HG03139 (cell line): ENCODE measurements at regions not wholly inside any gene's neighbourhood (a gene's known extent, or its start where the extent isn't known, plus 50 kb on each side); places are given as distances from the start of the nearest gene placed in this dataset.
"Not testable (repeated sequence)": the region's sequence is repeated elsewhere in the genome, so short reads cannot be mapped to it uniquely, and the experiment has no call there.

ENCODE experiments used
- ATAC-seq: cut with Tn5 transposase; IDR thresholded peaks from one replicate; pipeline ENCODE4 v1.9.1; 2021; ENCODE audit not compliant: unreplicated experiment

DNA sequence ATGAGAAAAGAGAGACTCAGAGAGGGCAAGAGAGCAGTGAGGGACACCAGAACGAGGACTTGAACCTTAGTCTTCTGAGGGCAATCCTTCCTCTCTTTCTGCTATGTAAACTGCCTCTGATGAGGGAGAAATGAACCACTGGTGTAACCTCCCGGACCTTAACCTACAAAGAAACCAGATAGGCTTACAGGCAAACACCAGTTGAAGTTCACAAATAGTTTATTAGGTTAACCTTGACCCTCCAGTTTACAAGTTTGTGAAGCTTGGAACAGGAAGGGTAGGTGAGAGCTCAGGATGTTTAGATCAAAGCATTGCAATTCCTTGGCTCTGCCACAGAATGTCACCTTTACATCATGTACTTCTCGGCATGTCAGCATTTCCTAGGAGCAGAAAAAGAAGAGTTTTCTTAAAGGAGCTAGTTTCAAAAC is 486.4 kb upstream of the SPRED2 start:
- no peak for ATAC-seq

DNA sequence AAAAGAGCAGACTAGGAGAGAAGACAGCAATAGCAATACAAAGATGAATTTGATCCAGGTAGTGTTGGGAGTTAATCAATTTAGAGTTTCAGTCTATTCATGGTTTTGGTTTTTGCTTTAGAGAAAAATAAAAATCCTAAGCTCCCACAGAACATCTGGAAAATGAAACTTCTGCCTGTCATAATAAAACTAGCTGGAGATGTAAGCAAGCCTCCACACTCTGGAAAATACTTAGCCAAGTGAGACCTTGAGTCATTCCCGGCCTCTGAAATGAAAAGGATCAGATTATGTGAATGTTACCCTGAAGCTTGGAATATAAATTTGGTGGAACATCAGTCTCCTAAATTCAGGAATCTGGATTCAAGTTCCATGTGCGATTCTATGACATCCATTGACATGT is 485.6 kb upstream of the SPRED2 start:
- no peak for ATAC-seq

DNA sequence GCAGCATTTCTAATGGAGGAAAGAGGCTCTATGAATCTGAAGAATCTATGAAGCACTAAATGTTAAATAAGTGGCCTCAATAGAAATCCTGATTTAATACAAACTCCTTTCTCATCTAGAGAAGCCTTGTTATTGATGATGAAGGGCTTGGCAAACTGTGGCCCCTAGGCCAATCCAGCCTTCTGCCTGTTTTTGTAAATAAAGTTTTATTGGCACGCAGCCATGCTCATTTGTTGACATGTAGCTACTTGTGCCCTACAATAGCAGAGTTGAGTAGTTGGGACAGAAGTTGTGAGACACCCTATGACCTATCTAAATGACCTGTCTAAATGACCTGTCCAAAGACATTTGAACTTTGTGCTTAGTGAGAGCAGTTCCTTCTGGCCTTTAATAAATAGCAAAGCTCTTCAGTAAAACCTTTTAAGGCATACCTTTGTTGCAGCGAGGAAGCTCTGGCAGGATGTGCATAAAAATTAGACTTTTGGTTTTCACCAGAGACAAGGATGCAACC is 484.4 kb upstream of the SPRED2 start:
- ATAC-seq, result no peak

DNA sequence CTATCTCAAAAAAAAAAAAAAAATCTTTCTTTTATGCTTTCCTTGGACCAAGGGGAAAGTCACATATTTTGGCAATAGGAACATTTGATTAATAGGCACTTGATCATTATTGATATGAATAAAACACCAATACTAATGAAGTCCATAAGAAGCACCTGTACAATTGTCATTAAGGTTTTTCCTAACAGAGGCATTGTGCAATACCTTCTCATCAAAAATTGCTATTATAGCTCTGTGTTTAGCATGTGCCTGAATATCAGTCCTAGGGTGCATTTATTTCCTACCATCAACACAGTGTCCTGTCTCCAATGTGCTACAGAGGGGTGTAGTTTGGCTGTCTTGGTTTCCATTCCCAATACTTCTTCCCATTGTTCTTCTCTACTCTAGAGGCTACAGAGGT is 483.8 kb upstream of the SPRED2 start:
- no peak for ATAC-seq

DNA sequence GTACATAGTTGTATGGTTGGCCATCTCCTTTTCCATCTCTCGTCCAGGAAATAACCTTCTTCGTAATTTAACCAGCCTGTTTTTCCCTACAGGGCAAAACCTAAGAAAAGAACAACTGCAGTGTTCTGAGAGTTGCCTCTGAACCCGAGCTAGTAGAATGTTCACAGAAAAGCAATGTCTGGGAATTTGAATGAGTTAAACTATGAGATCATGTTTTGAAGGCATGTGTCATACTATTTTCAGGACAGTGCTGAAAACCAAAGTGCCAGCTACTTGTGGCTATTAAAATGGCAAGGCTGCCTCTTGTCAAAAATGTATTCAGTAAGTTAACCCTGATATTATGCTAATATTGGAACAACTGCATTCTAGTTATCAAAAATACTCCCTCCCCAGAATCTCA is 482.9 kb upstream of the SPRED2 start:
- no peak for ATAC-seq

DNA sequence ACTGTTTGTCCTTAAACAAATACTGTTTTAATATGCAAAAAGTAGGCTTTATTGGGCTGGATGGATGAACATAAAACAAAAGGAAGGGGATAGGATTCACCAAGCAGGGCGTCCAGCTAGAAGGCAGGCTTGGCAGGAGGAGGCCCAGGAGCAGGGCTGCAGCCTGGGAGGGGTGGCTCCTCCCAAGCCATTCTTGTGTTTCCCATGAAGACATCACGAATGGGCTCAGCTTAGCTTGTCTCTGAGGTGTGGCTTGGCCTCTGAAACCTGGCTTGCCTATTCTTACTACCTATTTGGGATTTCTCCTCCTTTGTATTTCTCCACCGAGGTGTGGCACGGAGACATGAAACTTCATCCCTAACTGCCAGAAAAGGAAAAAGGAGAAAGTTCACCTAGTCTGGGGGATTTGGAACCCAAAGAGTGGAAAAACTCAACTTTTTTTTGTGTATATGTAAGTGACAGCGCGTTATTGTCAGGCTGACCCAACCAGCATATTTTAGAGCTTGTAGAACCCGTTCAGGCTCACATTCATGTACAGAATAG is 481.9 kb upstream of the SPRED2 start:
- ATAC-seq, result no peak

DNA sequence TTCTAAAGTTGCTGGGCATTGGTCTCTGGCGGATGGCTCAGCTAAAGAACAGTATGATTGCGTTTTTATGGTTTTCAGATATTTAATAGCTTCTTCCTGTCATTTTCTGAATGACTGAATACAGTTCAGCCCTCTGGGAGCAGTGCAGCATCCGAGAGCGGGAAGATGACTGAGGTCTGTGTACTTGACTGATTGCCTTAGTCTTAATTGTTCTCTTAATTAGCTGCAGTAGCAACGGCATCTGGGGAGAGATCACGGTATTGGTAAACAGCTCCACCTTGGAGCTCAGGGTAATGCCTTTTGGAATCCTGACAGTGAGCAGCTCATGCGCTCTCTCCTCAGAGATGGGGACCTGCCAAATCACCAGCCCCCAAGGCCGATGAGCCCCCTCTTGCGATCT is 481.4 kb upstream of the SPRED2 start:
- ATAC-seq, result no peak

DNA sequence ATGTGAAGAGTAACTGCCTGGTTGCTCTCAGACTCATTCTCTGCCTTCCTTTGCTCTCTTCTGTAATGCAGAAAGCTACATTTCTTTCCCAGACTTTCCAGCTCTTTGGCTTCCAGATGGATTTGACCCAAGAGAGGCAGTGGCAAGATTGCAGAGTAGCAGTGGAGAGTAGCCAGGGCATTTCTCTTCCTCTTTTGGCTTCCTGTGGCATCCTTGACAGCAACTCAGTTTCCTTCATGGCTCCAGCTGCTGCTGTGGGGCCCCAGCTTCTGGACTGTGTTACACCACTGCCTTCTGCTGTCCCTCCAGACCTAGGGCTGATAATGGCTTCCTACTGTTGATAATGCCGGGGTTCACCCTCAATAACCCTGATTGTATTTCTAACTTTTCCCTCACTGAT is 469.4 kb upstream of the SPRED2 start:
- no peak for ATAC-seq

DNA sequence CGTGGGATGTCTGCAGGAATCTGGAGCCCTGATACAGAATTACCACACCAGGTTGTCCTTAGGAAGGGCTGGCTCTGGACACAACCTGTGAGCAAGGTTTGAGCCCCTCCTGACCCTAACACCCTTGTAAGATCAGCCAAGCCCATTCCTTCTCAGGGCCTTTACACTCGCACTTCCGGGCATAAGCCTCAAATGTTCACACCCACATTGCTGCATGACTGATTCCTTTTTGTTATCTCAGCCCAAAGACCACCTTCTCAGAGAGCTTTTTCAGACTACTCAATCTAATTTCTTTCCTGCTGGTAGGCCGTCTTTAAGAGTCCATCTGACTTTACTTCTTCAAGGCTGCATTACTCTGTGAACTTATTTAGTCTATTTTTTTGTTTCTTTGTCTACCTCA is 464.0 kb upstream of the SPRED2 start:
- ATAC-seq, result no peak

DNA sequence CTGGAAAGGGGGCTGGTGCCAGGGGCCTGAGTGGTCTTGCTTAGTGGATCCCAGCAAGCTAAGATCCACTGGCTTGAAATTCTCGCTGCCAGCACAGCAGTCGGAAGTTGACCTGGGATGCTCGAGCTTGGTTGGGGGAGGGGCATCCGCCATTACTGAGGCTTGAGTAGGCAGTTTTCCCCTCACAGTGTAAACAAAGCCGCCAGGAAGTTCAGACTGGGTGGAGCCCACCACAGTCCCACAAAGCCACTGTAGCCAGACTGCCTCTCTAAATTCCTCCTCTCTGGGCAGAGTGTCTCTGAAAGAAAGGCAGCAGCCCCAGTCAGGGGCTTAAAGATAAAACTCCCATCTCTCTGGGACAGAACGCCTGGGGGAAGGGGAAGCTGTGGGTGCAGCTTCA is 457.7 kb upstream of the SPRED2 start:
- ATAC-seq, result not testable (repeated sequence)

DNA sequence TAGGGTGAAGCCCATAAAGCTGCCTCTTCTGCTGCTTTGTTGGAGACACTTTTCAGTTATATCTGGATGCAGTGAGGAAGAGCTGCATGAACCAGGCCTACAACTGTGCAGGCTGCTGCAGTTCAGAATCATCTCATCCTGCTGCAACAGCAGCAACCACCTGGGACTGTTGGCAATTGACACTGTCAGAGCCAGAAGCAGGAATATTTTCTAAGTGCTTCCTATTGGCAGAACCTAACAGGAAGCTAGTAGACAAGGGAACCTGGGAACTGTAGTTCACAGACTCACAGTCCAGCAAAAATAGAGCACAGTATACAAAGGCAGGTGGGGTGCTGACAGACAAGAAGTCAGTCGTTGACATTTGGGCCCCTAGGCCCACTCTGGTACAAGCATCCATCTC is 452.9 kb upstream of the SPRED2 start:
- no peak for ATAC-seq

DNA sequence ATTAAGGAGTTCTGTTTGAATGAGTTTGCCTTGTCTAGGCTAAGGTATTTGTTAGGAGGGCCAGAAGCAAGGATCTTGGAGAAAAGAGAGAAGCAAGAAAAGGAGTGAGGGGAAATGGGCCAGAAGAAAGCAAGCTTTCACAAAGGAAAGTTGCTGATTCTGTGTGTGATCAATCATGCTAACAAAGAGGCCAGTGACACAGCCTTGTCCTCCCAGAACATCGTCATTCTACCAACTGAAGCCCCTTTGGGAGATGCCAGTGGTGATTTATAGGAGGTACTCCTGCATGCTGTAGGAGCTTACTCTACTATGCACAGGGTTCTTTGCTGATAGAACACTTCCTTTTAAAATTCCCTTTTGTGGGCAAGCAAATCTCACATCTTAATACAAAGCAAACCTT is 449.2 kb upstream of the SPRED2 start:
- ATAC-seq, result no peak

DNA sequence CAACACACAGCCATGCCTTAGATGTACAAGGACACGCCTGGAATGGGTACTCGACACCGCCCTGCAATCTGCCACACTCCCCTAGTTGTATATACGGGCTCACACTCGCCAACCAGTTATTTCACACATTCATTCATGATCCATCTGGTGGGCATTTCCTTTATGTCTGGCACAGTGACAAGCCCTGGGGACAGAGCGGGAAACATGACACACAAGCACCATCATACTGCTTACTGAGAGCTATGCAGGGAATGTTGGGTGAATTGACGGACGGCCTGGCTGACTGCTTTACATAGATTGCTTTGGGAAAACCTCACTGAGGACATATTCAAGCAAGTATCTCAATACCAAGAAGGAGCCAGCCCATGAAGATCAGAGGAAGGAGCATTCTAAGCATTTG is 448.0 kb upstream of the SPRED2 start:
- no peak for ATAC-seq

DNA sequence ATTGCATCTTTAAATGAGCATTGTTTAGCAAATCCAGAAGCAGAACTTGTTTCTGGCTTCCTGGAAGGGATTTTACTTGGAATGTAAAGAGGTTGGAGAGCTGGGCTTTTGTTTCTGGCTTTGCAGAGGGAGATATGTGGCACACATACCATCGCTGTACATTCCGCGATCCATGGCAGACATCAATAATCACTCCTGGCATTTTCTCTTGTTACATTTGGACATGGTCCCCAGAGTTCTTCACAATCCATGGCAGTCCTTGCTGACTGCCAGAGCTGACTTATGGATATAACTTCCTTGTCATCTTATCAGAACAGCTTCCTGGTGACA is 445.6 kb upstream of the SPRED2 start:
- ATAC-seq, result no peak

DNA sequence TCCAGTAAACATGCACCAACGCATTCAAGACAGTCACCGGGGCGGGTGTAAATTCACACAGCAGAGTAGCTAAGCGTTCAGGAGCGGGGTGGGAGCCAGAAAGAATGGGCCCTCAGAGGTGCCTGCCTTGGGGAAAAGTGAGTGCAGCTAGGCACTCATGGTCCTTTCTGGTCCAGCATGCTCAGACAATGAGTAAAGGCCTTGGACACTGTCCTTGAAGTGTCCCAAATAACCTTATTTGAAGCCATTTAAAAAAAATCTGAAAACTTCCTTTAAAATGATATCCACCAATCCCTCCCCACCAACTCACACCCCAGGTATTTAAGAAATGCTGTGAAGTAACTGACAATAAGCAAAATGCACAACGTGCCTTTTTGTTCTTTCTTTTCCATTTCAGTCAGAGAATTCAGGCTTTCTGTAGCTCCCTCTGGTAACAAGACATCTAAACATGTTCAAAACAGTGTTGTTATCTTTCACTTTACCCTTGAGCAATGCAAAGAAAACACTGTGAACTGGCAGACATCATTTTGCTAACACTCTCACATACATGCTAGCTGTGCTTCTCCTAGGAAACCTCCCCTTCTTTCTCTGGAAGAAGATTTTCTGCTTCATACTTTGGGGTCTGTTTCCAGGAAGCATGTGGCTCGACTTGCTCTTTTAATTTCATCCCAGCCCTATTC is 445.1 kb upstream of the SPRED2 start:
- ATAC-seq, result no peak

DNA sequence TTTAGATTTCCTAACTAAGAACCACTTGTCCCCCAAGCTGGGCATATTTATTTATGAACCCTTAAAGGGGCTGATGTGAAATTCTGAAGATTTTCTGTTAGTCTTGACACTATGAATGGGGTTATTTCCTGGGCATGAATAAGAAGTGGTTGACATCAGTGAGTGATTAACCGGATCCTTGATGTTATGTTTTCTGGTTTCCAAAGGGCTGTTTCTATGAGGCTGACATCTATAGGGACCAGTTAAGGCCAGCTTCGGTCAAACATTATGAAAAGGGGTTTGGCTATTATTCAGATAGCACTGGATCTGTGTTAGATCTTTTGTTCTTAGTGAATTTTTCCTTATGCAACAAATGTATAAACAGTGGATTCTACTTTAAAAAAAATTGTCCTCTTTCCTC is 443.7 kb upstream of the SPRED2 start:
- no peak for ATAC-seq

DNA sequence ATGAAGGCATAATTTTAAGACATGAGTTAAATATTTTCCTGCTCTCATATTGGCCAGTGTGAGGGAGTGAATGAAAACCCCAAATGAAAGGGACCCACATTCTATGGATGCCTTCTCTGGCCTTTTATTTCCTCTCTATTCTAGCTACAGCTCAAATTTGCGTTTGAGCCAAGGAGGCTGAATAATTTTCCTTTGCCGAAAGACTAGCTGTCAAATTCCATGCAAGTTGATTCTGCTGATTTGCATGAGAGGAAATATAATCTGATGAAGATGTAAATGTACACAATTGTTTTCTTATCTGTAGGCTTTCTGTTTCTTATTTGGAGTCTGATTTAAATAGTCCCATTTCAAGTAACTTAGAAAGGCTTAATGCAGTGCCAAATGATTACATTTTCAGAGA is 438.4 kb upstream of the SPRED2 start:
- ATAC-seq, result no peak

DNA sequence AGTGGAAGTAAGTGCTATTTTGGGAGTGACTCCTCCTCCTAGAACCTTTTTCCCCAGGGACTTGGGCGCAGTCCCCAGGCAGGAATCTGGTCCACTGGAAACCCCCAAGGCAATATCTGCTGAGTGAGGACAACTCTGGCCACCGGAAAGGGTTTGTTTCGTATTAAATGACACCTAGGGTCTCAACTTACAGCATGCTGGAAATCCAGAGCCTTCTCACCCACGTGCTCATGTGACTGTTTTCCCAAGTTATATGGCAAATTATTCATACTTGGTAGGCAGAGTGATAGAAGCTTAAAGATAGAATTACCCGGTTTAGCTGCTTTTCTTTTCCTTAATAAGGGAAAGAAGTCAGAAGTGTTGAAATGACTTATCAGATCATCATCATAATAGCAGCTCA is 436.9 kb upstream of the SPRED2 start:
- ATAC-seq, result no peak

DNA sequence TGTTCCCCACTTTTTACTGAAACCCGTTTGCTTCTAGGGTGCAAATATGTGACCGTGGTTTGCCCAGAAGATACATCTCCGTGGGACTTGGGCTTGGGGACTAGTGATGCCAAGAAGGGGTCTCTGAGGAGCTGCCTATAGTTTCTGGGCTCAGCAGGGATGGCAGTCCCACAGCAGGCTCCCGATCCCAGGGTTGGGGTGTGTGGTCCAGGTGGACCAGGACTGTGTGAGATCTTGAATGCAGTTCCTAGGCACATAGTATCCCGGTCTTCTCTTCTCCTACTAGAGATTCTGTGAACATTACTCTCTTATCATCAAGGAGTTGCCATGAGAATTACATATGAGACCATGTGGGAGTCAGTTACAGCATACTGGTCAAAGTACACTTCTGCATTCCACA is 435.8 kb upstream of the SPRED2 start:
- no peak for ATAC-seq

DNA sequence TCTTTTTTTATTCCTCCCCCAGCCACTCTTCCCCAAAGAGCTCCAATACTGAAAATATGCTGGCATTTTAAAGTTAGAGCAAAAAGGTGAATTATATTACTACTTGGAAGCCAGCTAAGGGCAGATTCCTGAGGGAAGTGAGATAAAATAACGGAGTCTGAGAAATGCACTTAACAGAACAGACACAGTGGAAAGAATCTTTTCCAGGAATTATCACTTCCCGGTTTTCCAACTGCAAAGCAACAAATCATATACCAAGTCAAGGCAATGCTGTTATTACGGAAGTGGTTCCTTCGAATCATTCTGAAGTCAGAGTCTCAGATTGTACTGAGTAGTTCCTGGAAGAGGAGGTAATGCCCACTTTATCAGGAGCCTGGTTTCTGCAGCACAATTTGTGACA is 435.0 kb upstream of the SPRED2 start:
- no peak for ATAC-seq

DNA sequence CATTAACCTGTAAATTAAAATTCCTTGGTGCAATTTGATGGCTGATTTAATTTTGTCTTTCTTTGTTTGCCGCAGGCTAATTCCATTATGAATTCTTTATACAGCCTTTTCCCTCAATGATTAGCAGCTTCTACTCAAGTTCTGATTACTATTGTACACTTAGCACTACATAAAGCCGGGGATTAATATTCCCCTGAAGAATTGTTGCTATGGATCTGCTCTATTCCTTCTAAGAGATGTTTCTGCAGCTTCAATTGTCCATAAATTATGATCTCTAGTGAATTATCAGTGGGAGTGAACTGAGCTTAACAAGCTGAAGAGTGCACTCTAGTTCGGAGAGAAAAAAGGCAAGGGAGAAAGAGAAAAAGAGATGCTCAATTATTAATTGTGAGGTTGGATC is 433.7 kb upstream of the SPRED2 start:
- ATAC-seq, result no peak

DNA sequence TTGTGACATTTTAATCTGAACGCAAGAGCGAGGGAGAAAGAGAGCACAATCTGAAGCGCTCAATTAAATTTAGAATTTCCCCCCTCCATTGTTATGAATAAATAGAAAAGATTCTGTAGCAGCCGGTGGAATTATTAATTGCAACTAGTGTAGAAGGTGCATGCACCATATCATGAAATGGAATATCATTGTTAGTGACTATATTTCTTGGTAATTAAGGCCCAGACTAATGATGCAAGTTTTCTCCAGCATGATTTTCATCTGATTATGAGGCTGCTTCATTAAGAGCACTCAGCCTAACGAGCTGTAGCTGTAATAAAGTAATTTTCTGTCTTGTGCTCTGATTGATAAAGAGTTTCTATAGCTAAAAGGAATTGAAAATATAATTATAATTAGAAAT is 432.2 kb upstream of the SPRED2 start:
- ATAC-seq, result no peak

DNA sequence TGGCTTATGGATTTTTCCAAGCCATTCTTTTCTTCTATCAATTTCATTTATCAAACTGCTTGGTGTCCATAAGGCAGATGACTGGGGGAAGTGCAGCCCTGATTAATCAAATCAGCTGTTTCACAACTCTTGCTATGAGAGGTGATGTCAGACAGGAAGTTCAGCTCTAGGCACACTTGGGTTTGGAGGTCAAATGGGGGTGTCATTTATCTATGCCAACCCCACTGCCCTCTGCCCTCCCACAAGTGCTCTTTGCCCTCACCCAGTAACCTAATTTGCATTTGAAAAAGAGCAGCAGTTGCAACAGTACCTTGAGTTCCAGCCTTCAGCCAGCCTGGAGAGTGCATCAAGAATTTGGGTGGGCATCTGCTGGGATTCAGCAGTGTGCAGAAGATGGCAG is 431.3 kb upstream of the SPRED2 start:
- ATAC-seq, result no peak
